B cell (primary cell): ENCODE measurements at regions not wholly inside any gene's neighbourhood (a gene's known extent, or its start where the extent isn't known, plus 50 kb on each side); places are given as distances from the start of the nearest gene placed in this dataset.

Source experiments
- ATAC-seq: fragments of 200-7000 bp; cut with Tn5 transposase; one replicate; pipeline ENCODE4 v1.10.0; 2021; ENCODE audit warnings: low read depth, mild to moderate bottlenecking, moderate number of reproducible peaks, moderate library complexity
- CTCF ChIA-PET: fragments of 350-600 bp; sonication (Branson Sonifier 250); formaldehyde crosslinking; loops from one replicate; lab custom pipeline; 2021; ENCODE audit warnings: antibody characterized with exemption, inconsistent platforms; lab: Charles Lee
- POLR2A ChIA-PET: fragments of 350-600 bp; sonication (Branson Sonifier 250); formaldehyde crosslinking; loops from one replicate; lab custom pipeline; 2021; ENCODE audit warnings: antibody characterized with exemption; lab: Charles Lee
- DNase-seq: peaks from one replicate; pipeline ENCODE4 v3.0.0; 2013
- H2AFZ ChIP-seq: 2 replicates; pipeline ENCODE4 v1.6.1; 2012; ENCODE audit warnings: mild to moderate bottlenecking, low read depth, low read length; ENCODE audit not compliant: insufficient read depth, poor library complexity, severe bottlenecking
- H3K27ac ChIP-seq, 2 donors: 1 replicate in 1 of 2; 2 replicates in 1 of 2; pipeline ENCODE4 v1.5.1; 2012 to 2013; ENCODE audit warnings: low read length in 2 of 2, mild to moderate bottlenecking in 2 of 2, moderate library complexity in 1 of 2
- H3K27me3 ChIP-seq, 4 experiments: fragments of 200-600 bp in 1 of 4; sonication (generic) in 1 of 4; replicated peaks in 1 of 4; 1 replicate in 2 of 4; 2 replicates in 2 of 4; pipeline versions ENCODE4 v1.6.1 to v1.7.0; 2013 to 2016; ENCODE audit warnings: low read length in 3 of 4, mild to moderate bottlenecking in 2 of 4, mixed read lengths in 1 of 4, moderate library complexity in 1 of 4; ENCODE audit not compliant: insufficient read depth in 4 of 4, control insufficient read depth in 3 of 4; ENCODE audit errors: control extremely low read depth in 1 of 4
- H3K36me3 ChIP-seq, 2 experiments: replicated peaks in 1 of 2; 1 replicate in 1 of 2; 2 replicates in 1 of 2; pipeline versions ENCODE4 v1.6.1 to v1.7.1; 2013; ENCODE audit warnings: low read length in 1 of 2; ENCODE audit not compliant: insufficient read depth in 2 of 2, control insufficient read depth in 1 of 2; ENCODE audit errors: control extremely low read depth in 1 of 2, extremely low read depth in 1 of 2
- H3K4me1 ChIP-seq, 2 donors: fragments of 200-600 bp in 1 of 2; sonication (generic) in 1 of 2; 1 replicate in 1 of 2; 2 replicates in 1 of 2; pipeline versions ENCODE4 v1.5.1 to v1.6.1; 2013 to 2017; ENCODE audit warnings: low read length in 2 of 2; ENCODE audit not compliant: control insufficient read depth in 2 of 2, insufficient read depth in 2 of 2
- H3K4me2 ChIP-seq: replicated peaks from 2 replicates; pipeline ENCODE3; 2012; ENCODE audit warnings: mild to moderate bottlenecking, low read depth, low read length; ENCODE audit not compliant: poor library complexity, severe bottlenecking
- H3K4me3 ChIP-seq, 5 experiments: fragments of 200-600 bp in 1 of 5; sonication (generic) in 1 of 5; 1 replicate in 3 of 5; 2 replicates in 2 of 5; pipeline versions ENCODE4 v1.5.1 to v1.7.0; 2011 to 2016; ENCODE audit warnings: low read length in 4 of 5, mild to moderate bottlenecking in 4 of 5, low read depth in 2 of 5, control low read depth in 1 of 5, moderate library complexity in 1 of 5; ENCODE audit not compliant: insufficient read depth in 1 of 5; ENCODE audit errors: control extremely low read depth in 1 of 5, extremely low read depth in 1 of 5
- H3K79me2 ChIP-seq: fragments of 200-600 bp; sonication (generic); one replicate; pipeline ENCODE4 v1.6.0; 2016; ENCODE audit warnings: low read length; ENCODE audit not compliant: control insufficient read depth, insufficient read depth
- H3K9ac ChIP-seq: fragments of 200-600 bp; sonication (generic); 2 replicates; pipeline ENCODE4 v1.6.1; 2017; ENCODE audit warnings: mild to moderate bottlenecking, low read length, moderate library complexity
- H3K9me3 ChIP-seq, 3 donors: one replicate each; pipeline versions ENCODE4 v1.6.1 to v1.7.1; 2013; ENCODE audit warnings: low read length in 2 of 3; ENCODE audit not compliant: control insufficient read depth in 2 of 3, insufficient read depth in 1 of 3; ENCODE audit errors: control extremely low read depth in 1 of 3
- H4K20me1 ChIP-seq: 2 replicates; pipeline ENCODE4 v1.6.0; 2012; ENCODE audit warnings: mild to moderate bottlenecking, low read length; ENCODE audit not compliant: insufficient read depth, control insufficient read depth, poor library complexity, severe bottlenecking
- H3K27ac Mint-ChIP-seq: one replicate; pipeline ENCODE4 v1.8.0; 2021; ENCODE audit warnings: mixed read lengths
- H3K27me3 Mint-ChIP-seq: one replicate; pipeline ENCODE4 v1.8.0; 2021; ENCODE audit warnings: mixed read lengths
- H3K4me1 Mint-ChIP-seq: one replicate; pipeline ENCODE4 v1.8.0; 2021; ENCODE audit warnings: mixed read lengths
- H3K4me3 Mint-ChIP-seq: one replicate; pipeline ENCODE4 v1.8.0; 2021; ENCODE audit warnings: mixed read lengths
- H3K9me3 Mint-ChIP-seq: one replicate; pipeline ENCODE4 v1.8.0; 2022; ENCODE audit warnings: mixed read lengths; ENCODE audit not compliant: insufficient read depth
- CTCF ChIP-seq: fragments of 200-600 bp; IDR thresholded peaks from one replicate; pipeline ENCODE4 v1.8.0; 2022; ENCODE audit warnings: antibody characterized with exemption, mild to moderate bottlenecking
- EZH2 ChIP-seq: IDR thresholded peaks from 2 replicates; pipeline ENCODE4 v1.6.1; 2012; ENCODE audit warnings: borderline replicate concordance, low read depth, mild to moderate bottlenecking, moderate library complexity, low read length; ENCODE audit not compliant: insufficient read depth, poor library complexity, severe bottlenecking
- WGBS: methylation state at CpG from one replicate; pipeline ENCODE4 v1.1.5; 2013; ENCODE audit warnings: missing lambda C conversion rate; ENCODE audit not compliant: insufficient coverage; 5-methylcytosine and 5-hydroxymethylcytosine counted together
- intact Hi-C: fragments of 100-400 bp; cut with micrococcal nuclease; formaldehyde crosslinking; loops from one replicate; pipeline ENCODE4 v1.10.0; 2022

GRCh38 chr2:76498360-76498759 lies 787.6 kb upstream of the GCFC2 start:
- H3K4me1 Mint-ChIP-seq: no peaks in the 10 kb centered on the region
- no peak overlapping the region for H3K27ac Mint-ChIP-seq
- TF ChIP-seq EZH2: no peak
- no peak for TF ChIP-seq CTCF
- Histone ChIP-seq H3K79me2 (no peaks in the 10 kb centered on the region), H3K9ac (no peak overlapping the region), H3K36me3 (no peaks in the 10 kb centered on the region), H3K27ac (no peak overlapping the region), H3K4me2 (no peak overlapping the region), H4K20me1 (no peaks in the 10 kb centered on the region), H2AFZ (no peak overlapping the region), H3K27me3 (no peaks in the 10 kb centered on the region), H3K9me3 (no peaks in the 10 kb centered on the region), H3K4me1 (no peaks in the 10 kb centered on the region), H3K4me3 (no peak overlapping the region)
- ATAC-seq: no peak
- H3K9me3 Mint-ChIP-seq: peaks cover 4% of the 10 kb centered on the region
- no peaks in the 10 kb centered on the region for H3K27me3 Mint-ChIP-seq
- ChIA-PET CTCF (no interaction called here), POLR2A (no interaction called here)
- no peak overlapping the region for H3K4me3 Mint-ChIP-seq
- intact Hi-C loops: no loop called here
- 92% methylated on average over 2 of the region's 2 CpGs for WGBS
- DNase-seq: no peak

GRCh38 chr2:76491503-76491902 lies 780.8 kb upstream of the GCFC2 start:
- H3K79me2 ChIP-seq: no peaks in the 10 kb centered on the region
- ChIA-PET POLR2A (no interaction called here), CTCF (no interaction called here)
- no peak overlapping the region for H3K4me2 ChIP-seq
- H3K4me3 Mint-ChIP-seq: no peak overlapping the region
- no peaks in the 10 kb centered on the region for H3K27me3 ChIP-seq
- H3K4me1 ChIP-seq: no peaks in the 10 kb centered on the region
- H3K9me3 ChIP-seq: no peaks in the 10 kb centered on the region
- no peaks in the 10 kb centered on the region for H3K36me3 ChIP-seq
- no peak for DNase-seq
- no peaks in the 10 kb centered on the region for H4K20me1 ChIP-seq
- peaks cover 4% of the 10 kb centered on the region for H3K9me3 Mint-ChIP-seq
- H3K27me3 Mint-ChIP-seq: no peaks in the 10 kb centered on the region
- H3K9ac ChIP-seq: no peak overlapping the region
- H3K4me3 ChIP-seq: no peak overlapping the region
- no peak overlapping the region for H2AFZ ChIP-seq
- H3K27ac Mint-ChIP-seq: no peak overlapping the region
- no peak for TF ChIP-seq CTCF
- no peak for TF ChIP-seq EZH2
- intact Hi-C loops: no loop called here
- no peaks in the 10 kb centered on the region for H3K4me1 Mint-ChIP-seq
- WGBS: no CpG with 5 or more reads among the region's 1 CpG
- H3K27ac ChIP-seq: no peak overlapping the region
- no peak for ATAC-seq
